PC-9 (cell line): ENCODE measurements at regions not wholly inside any gene's neighbourhood (a gene's known extent, or its start where the extent isn't known, plus 50 kb on each side); places are given as distances from the start of the nearest gene placed in this dataset.

ENCODE experiments used
- CTCF ChIP-seq: fragments of 200-600 bp; sonication (generic); conservative IDR thresholded peaks from 2 replicates; pipeline ENCODE4 v1.6.1; 2017; ENCODE audit warnings: mixed run types, antibody characterized with exemption, mild to moderate bottlenecking, moderate library complexity
- EZH2 ChIP-seq: fragments of 200-600 bp; sonication (generic); IDR thresholded peaks from 2 replicates; pipeline ENCODE4 v1.8.0; 2017; ENCODE audit warnings: antibody characterized with exemption, low read depth

- TF ChIP-seq CTCF: no peak
- TF ChIP-seq EZH2: no peak
These were observed 243.8 kb upstream of the VLDLR start for GRCh38 chr9:2377834-2378233.
